MCF 10A (cell line): ENCODE measurements at regions not wholly inside any gene's neighbourhood (a gene's known extent, or its start where the extent isn't known, plus 50 kb on each side); places are given as distances from the start of the nearest gene placed in this dataset.
"Not testable (repeated sequence)": the region's sequence is repeated elsewhere in the genome, so short reads cannot be mapped to it uniquely, and the experiment has no call there.

Source experiments
- BruUV-seq: library from RNA; stranded (reverse); fragments of 400-500 nt; replicated peaks from 2 replicates; lab custom pipeline; 2021; lab: Mats Ljungman, UMichigan
- CTCF ChIA-PET: fragments of 300-600 bp; sonication (Branson Sonifier 250); formaldehyde crosslinking; extraction: SDS; loops from one replicate; lab custom pipeline; 2021; ENCODE audit warnings: antibody characterized with exemption, inconsistent platforms; lab: Yijun Ruan, JAX
- POLR2A ChIA-PET: fragments of 300-600, 350-650 bp; sonication (Branson Sonifier 250); formaldehyde crosslinking; extraction: SDS; loops from one replicate; lab custom pipeline; 2020; ENCODE audit warnings: antibody characterized with exemption, inconsistent platforms; lab: Yijun Ruan, JAX
- DNase-seq: peaks from one replicate; pipeline ENCODE4 v3.0.0-alpha.2; 2018; ENCODE audit not compliant: unreplicated experiment
- H3K27ac Mint-ChIP-seq: one replicate; pipeline ENCODE4 v1.8.0; 2022; ENCODE audit warnings: mild to moderate bottlenecking, low read depth, mixed read lengths; ENCODE audit not compliant: unreplicated experiment
- H3K27me3 Mint-ChIP-seq: one replicate; pipeline ENCODE4 v1.8.0; 2022; ENCODE audit warnings: mixed read lengths; ENCODE audit not compliant: insufficient read depth, unreplicated experiment
- H3K36me3 Mint-ChIP-seq: one replicate; pipeline ENCODE4 v1.8.0; 2022; ENCODE audit warnings: mild to moderate bottlenecking, moderate library complexity, mixed read lengths; ENCODE audit not compliant: insufficient read depth, unreplicated experiment
- H3K4me1 Mint-ChIP-seq: one replicate; pipeline ENCODE4 v1.8.0; 2022; ENCODE audit warnings: mixed read lengths; ENCODE audit not compliant: insufficient read depth, unreplicated experiment
- H3K4me3 Mint-ChIP-seq: one replicate; pipeline ENCODE4 v1.8.0; 2022; ENCODE audit warnings: mild to moderate bottlenecking, moderate library complexity, mixed read lengths; ENCODE audit not compliant: unreplicated experiment
- H3K9me3 Mint-ChIP-seq: one replicate; pipeline ENCODE4 v1.8.0; 2022; ENCODE audit warnings: mixed read lengths; ENCODE audit not compliant: unreplicated experiment
- intact Hi-C: fragments of 100-400 bp; cut with micrococcal nuclease; formaldehyde crosslinking; loops from 2 replicates; pipeline ENCODE4 v1.14.1; 2022
- TF ChIP-seq, protein P1 (sequence below): fragments of 200-600 bp; IDR thresholded peaks from one replicate; pipeline ENCODE4 v1.8.0; 2022; ENCODE audit warnings: antibody characterized with exemption, mild to moderate bottlenecking; ENCODE audit not compliant: unreplicated experiment

DNA sequence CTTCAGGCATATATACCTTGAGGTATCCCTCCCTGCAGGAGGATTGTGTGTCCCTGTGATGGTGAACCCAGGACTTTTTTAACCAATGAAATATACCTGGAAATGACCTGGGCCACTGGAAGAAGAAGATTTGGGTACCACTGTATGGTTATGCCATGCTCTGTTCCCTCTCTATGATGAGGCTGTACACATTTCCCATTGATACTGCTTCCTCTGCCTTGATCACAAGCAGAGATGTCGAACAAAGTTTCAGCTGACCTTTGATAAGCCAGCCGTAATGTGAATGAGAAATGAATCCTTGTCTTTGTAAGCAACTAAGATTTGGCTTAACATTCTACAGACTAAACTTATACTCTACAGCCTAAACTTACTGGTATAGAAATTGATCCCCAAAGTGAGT, 78.4 kb upstream of the SPOPL start:
- Mint-ChIP-seq H3K36me3 (peaks cover 7% of the 10 kb centered on the region), H3K4me1 (peaks cover 19% of the 10 kb centered on the region), H3K9me3 (peaks cover 17% of the 10 kb centered on the region), H3K27ac (no peak overlapping the region), H3K4me3 (no peak overlapping the region), H3K27me3 (no peaks in the 10 kb centered on the region)
- DNase-seq = no peak
- ChIA-PET CTCF (interaction anchor here (1.1 kb wide), 1 partner anchor 78 kb away, joined by 3 read pairs; no protein-coding TSS in a partner anchor), POLR2A (no interaction called here)
- intact Hi-C loops = no loop called here
- TF ChIP-seq, protein P1, sequence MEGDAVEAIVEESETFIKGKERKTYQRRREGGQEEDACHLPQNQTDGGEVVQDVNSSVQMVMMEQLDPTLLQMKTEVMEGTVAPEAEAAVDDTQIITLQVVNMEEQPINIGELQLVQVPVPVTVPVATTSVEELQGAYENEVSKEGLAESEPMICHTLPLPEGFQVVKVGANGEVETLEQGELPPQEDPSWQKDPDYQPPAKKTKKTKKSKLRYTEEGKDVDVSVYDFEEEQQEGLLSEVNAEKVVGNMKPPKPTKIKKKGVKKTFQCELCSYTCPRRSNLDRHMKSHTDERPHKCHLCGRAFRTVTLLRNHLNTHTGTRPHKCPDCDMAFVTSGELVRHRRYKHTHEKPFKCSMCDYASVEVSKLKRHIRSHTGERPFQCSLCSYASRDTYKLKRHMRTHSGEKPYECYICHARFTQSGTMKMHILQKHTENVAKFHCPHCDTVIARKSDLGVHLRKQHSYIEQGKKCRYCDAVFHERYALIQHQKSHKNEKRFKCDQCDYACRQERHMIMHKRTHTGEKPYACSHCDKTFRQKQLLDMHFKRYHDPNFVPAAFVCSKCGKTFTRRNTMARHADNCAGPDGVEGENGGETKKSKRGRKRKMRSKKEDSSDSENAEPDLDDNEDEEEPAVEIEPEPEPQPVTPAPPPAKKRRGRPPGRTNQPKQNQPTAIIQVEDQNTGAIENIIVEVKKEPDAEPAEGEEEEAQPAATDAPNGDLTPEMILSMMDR = no peak
- no TSS peak for BruUV-seq

DNA sequence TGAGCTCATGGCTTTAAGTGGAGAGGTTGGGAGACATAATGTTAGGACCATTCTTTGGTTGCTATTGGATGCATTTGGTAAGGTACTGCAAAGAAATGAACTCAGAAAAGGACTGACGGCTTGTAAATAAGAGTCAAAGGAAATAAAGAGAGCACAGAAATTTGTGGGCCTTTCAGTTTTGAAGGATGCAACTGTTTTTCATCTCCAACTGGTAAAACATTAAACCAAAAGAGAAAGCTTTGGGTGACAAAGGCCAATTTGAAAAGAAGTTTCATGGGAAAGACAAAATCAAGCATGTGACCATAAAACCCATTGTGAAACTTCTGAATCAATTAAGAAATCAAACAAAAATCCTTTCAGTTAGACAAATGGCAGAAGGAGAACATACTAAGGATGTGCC, 77.8 kb upstream of the SPOPL start:
- Mint-ChIP-seq H3K27ac (no peak overlapping the region), H3K4me3 (no peak overlapping the region), H3K27me3 (no peaks in the 10 kb centered on the region), H3K36me3 (peaks cover 7% of the 10 kb centered on the region), H3K4me1 (peaks cover 19% of the 10 kb centered on the region), H3K9me3 (peaks cover 17% of the 10 kb centered on the region)
- TF ChIP-seq, protein P1 = no peak
- no peak for DNase-seq
- BruUV-seq = no TSS peak
- ChIA-PET CTCF (interaction anchor here (0.6 to 1.1 kb wide), 2 partner anchors 77 to 439 kb away, joined by 3 to 5 read pairs; no protein-coding TSS in a partner anchor), POLR2A (interaction anchor here (1.3 to 1.5 kb wide), 2 partner anchors 9 to 11 kb away, joined by 4 read pairs; no protein-coding TSS in a partner anchor)
- intact Hi-C loops = no loop called here

DNA sequence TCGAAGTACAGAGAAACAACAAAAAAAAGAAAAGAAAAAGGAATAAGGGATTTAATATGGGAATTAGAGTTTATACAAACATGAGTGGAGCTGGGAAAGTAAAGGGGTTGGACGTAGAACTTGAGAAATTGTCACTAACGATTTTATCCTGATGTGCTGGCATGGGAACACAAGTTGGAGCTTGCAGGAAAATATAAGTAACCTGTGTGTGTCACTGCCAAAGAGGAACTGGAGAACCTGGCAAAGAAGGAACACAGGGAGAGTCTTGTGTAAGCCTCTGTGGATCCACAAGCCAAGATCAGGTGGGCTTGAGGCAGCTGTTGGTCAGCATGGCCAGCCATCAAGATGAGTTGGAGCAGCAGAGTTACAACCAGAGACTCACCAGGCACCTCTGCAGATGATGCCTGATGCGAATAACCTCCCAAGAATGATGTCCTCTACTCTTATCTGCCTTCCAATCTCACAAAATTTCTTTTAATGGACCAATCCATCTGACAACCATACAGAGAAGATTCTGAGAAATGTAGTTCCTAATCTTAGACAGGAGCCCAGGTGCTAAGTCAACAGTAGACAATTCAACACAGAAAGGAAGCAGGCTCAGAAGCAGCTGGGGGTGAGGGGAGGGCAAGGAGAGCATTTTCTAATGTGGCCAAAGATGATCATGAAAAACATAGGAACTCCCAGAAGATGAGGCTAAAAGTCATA, 77.0 kb upstream of the SPOPL start:
- POLR2A ChIA-PET = interaction anchor here (1.3 to 1.5 kb wide), 2 partner anchors 9 to 12 kb away, joined by 4 read pairs; no protein-coding TSS in a partner anchor
- peak; percentile 29 for DNase-seq
- Mint-ChIP-seq H3K27ac (no peak overlapping the region), H3K4me3 (no peak overlapping the region), H3K36me3 (peaks cover 7% of the 10 kb centered on the region), H3K27me3 (no peaks in the 10 kb centered on the region), H3K4me1 (peaks cover 19% of the 10 kb centered on the region), H3K9me3 (peaks cover 17% of the 10 kb centered on the region)
- no TSS peak for BruUV-seq
- TF ChIP-seq, protein P1 = no peak
- CTCF ChIA-PET = interaction anchor here (0.6 to 1.3 kb wide), 3 partner anchors 11 to 440 kb away, joined by 3 to 5 read pairs (median 4); no protein-coding TSS in a partner anchor
- intact Hi-C loops = no loop called here

DNA sequence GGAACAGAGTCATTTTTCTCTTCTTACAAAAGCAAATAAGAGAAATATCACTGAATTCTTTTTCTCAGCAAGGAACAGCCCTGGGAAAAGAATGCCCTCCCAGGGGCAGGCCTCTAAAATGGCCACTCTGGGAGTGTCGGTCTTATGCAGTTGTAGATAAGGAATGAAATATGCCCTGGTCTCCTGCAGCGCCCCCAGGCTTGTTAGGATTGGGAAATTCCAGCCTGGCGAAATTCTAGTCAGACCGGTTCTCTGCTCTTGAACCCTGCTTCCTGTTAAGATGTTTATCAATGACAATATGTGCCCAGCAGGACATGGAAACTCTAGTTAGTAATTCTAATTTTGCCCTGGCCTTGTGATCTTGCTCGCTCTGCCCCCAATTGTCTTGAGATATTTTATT, 75.5 kb upstream of the SPOPL start:
- H3K27me3 Mint-ChIP-seq, H3K4me3 Mint-ChIP-seq, H3K27ac Mint-ChIP-seq, H3K36me3 Mint-ChIP-seq, BruUV-seq, DNase-seq, CTCF ChIA-PET, intact Hi-C loops: not testable (repeated sequence)
- Mint-ChIP-seq H3K4me1 (peaks cover 17% of the 10 kb centered on the region), H3K9me3 (peaks cover 17% of the 10 kb centered on the region)
- POLR2A ChIA-PET = interaction anchor here (0.6 kb wide), 1 partner anchor 157 kb away, joined by 3 read pairs; no protein-coding TSS in a partner anchor
